Spleen (tissue), 7 donors: ENCODE measurements at regions not wholly inside any gene's neighbourhood (a gene's known extent, or its start where the extent isn't known, plus 50 kb on each side); places are given as distances from the start of the nearest gene placed in this dataset.

Experiments
- CTCF ChIP-seq, 11 experiments: fragments of 200-600 bp in 7 of 11; fragments of 450-650 bp in 4 of 11; sonication (generic) in 4 of 11; IDR thresholded peaks in 8 of 11; conservative IDR thresholded peaks in 3 of 11; 1 replicate in 7 of 11; 2 replicates in 4 of 11; pipeline versions ENCODE4 v1.4.0 to v1.8.0; 2016 to 2021; ENCODE audit warnings: antibody characterized with exemption in 11 of 11, inconsistent platforms in 4 of 11, mild to moderate bottlenecking in 1 of 11
- POLR2A ChIP-seq, 3 donors: fragments of 450-650 bp; IDR thresholded peaks; one replicate each; pipeline ENCODE4 v1.5.1; 2017; ENCODE audit warnings: antibody characterized with exemption in 3 of 3, mild to moderate bottlenecking in 1 of 3
- POLR2AphosphoS5 ChIP-seq, 3 donors: sonication (generic); formaldehyde crosslinking; IDR thresholded peaks; one replicate each; pipeline ENCODE4 v1.5.1; 2017; ENCODE audit warnings: antibody characterized with exemption in 3 of 3
- donor health status: DM: no; HTN: no; CAD: no; lungs with moderate emphysema.
- donor health status: DM: no; HTN: no; CAD: no.
- donor health status: DM: no; HTN: no; CAD: no.

GRCh38 chr7:51630933-51631332 is 314.3 kb upstream of the COBL start:
- TF ChIP-seq POLR2A (IDR thresholded peaks at IDR 0.05) (no peak), CTCF (IDR thresholded peaks at IDR 0.05 in 8 of 11, conservative IDR thresholded peaks at IDR 0.05 in 3 of 11) (no peak), POLR2AphosphoS5 (IDR thresholded peaks at IDR 0.05) (no peak)
